KG1 (cell line): ENCODE measurements at regions not wholly inside any gene's neighbourhood (a gene's known extent, or its start where the extent isn't known, plus 50 kb on each side); places are given as distances from the start of the nearest gene placed in this dataset.

Source experiments
- DNase-seq: peaks from one replicate; lab custom pipeline; 2025; lab: John Stamatoyannopoulos, UW

- no peak for DNase-seq
Measured at GRCh38 chr3:110101361-110101760, 764.0 kb upstream of the DPPA4 start.

- no peak for DNase-seq
Measured at GRCh38 chr3:110106805-110107204, 769.5 kb upstream of the DPPA4 start.

- DNase-seq = no peak
Measured at GRCh38 chr3:110123946-110124345, 786.6 kb upstream of the DPPA4 start.

GRCh38 chr3:110126065-110126464 lies 788.7 kb upstream of the DPPA4 start:
- no peak for DNase-seq

GRCh38 chr3:110133971-110134370 lies 796.6 kb upstream of the DPPA4 start:
- no peak for DNase-seq

- DNase-seq = no peak
Measured at GRCh38 chr3:110139048-110139447, 801.7 kb upstream of the DPPA4 start.

- no peak for DNase-seq
Measured at GRCh38 chr3:110139821-110140220, 802.5 kb upstream of the DPPA4 start.

- no peak for DNase-seq
Measured at GRCh38 chr3:110149763-110150162, 812.4 kb upstream of the DPPA4 start.

- no peak for DNase-seq
Measured at GRCh38 chr3:110157221-110157620, 819.9 kb upstream of the DPPA4 start.

GRCh38 chr3:110164632-110165369 lies 827.5 kb upstream of the DPPA4 start:
- no peak for DNase-seq

- DNase-seq = no peak
Measured at GRCh38 chr3:110165370-110165743, 828.0 kb upstream of the DPPA4 start.

GRCh38 chr3:110165753-110166152 lies 828.4 kb upstream of the DPPA4 start:
- DNase-seq = no peak

- no peak for DNase-seq
Measured at GRCh38 chr3:110166791-110167190, 829.4 kb upstream of the DPPA4 start.

GRCh38 chr3:110174908-110175307 lies 837.6 kb upstream of the DPPA4 start:
- no peak for DNase-seq

- DNase-seq = no peak
Measured at GRCh38 chr3:110178965-110179364, 841.6 kb upstream of the DPPA4 start.

GRCh38 chr3:110180733-110181132 lies 843.4 kb upstream of the DPPA4 start:
- DNase-seq = no peak

GRCh38 chr3:110181226-110181625 lies 843.9 kb upstream of the DPPA4 start:
- no peak for DNase-seq

- no peak for DNase-seq
Measured at GRCh38 chr3:110184536-110184935, 847.2 kb upstream of the DPPA4 start.

- DNase-seq = no peak
Measured at GRCh38 chr3:110193074-110193473, 855.7 kb upstream of the DPPA4 start.

- DNase-seq = no peak
Measured at GRCh38 chr3:110198717-110199587, 861.6 kb upstream of the DPPA4 start.

- DNase-seq = no peak
Measured at GRCh38 chr3:110199588-110199943, 862.2 kb upstream of the DPPA4 start.

GRCh38 chr3:110210086-110210660 lies 861.4 kb upstream of the NECTIN3 start:
- no peak for DNase-seq

GRCh38 chr3:110226645-110227044 lies 845.0 kb upstream of the NECTIN3 start:
- no peak for DNase-seq
